ENCODE measurements at regions not wholly inside any gene's neighbourhood (a gene's known extent, or its start where the extent isn't known, plus 50 kb on each side); places are given as distances from the start of the nearest gene placed in this dataset.
A peak's percentile ranks its signal among the peaks of the same experiment; 100 is the strongest.

DNA sequence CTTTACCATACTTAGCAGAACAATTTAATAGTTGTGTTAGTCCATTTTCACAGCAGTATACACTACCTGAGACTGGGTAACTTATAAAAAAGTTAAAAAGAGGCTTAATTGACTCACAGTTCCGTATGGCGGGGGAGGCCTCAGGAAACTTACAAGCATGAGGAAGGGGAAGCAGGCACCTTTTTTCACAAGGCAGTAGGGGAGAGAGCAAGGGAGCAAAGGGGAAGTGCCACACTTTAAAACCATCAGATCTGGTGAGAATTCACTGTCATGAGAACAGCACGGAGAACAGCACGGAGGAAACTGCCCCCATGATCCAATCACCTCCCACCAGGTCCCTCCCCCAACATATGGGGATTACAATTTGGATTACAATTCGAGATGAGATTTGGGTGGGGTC, 269.9 kb downstream of the MTRR start:
- H3K9ac ChIP-seq (ENCODE audit: low read length), result no peak overlapping the region
- no peaks in the 10 kb centered on the region for H3K27me3 ChIP-seq (replicated peaks; ENCODE audit: control insufficient read depth, insufficient read depth, low read length)
- H3K4me1 ChIP-seq (ENCODE audit: control insufficient read depth, insufficient read depth, low read length), result no peaks in the 10 kb centered on the region
- no peak overlapping the region for H3K4me3 ChIP-seq (ENCODE audit: low read length)
- no peaks in the 10 kb centered on the region for H3K9me3 ChIP-seq (ENCODE audit: control insufficient read depth, low read length)
- DNase-seq (ENCODE audit: low read depth), result no peak
- no peaks in the 10 kb centered on the region for H3K36me3 ChIP-seq (ENCODE audit: control insufficient read depth, insufficient read depth, low read length, severe bottlenecking)

DNA sequence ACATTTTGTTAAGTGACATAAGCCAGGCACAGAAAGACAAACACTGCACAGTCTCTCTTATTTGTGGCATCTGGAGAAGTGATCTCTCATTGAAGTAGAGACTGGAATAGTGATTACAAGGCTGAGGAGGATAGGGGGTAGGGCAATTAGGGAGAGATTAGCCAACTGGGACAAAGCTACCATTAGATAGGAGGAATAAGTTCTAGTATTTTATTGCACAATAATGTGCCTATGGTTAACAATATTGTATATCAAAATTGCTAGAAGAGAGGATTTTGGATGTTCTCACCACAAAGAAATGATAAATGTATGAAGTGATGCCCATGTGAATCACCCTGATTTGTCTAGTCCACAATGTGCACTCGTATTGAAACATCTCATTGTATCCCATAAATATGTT, 281.8 kb downstream of the MTRR start:
- Histone ChIP-seq H3K9me3 (ENCODE audit: control insufficient read depth, low read length) (no peaks in the 10 kb centered on the region), H3K9ac (ENCODE audit: low read length) (no peak overlapping the region), H3K36me3 (ENCODE audit: control insufficient read depth, insufficient read depth, low read length, severe bottlenecking) (no peaks in the 10 kb centered on the region), H3K27me3 (replicated peaks; ENCODE audit: control insufficient read depth, insufficient read depth, low read length) (no peaks in the 10 kb centered on the region), H3K4me1 (ENCODE audit: control insufficient read depth, insufficient read depth, low read length) (no peaks in the 10 kb centered on the region), H3K4me3 (ENCODE audit: low read length) (no peak overlapping the region)
- DNase-seq (ENCODE audit: low read depth), result no peak

DNA sequence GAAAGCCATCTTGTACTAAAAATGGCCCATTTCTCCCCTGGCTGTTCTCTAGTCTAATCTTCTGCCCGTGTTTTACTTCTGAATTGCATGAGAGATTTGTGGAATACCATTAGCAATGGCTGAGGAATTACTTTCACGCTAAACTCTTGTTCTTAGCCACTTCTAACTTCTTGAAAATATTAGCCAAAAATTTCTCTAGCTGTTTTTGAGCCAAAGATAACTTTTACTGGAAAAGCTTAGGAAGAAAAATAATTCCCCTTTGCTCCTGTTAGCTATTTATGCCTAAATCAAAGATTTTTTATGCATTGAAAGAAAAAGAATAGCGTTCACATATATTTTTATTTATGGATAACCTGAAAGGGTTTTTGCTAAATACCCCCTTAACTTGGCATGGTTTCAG, 287.8 kb downstream of the MTRR start:
- DNase-seq (ENCODE audit: low read depth), result no peak
- Histone ChIP-seq H3K36me3 (ENCODE audit: control insufficient read depth, insufficient read depth, low read length, severe bottlenecking) (no peaks in the 10 kb centered on the region), H3K27me3 (replicated peaks; ENCODE audit: control insufficient read depth, insufficient read depth, low read length) (no peaks in the 10 kb centered on the region), H3K9me3 (ENCODE audit: control insufficient read depth, low read length) (no peaks in the 10 kb centered on the region), H3K4me1 (ENCODE audit: control insufficient read depth, insufficient read depth, low read length) (no peaks in the 10 kb centered on the region), H3K4me3 (ENCODE audit: low read length) (no peak overlapping the region), H3K9ac (ENCODE audit: low read length) (no peak overlapping the region)

DNA sequence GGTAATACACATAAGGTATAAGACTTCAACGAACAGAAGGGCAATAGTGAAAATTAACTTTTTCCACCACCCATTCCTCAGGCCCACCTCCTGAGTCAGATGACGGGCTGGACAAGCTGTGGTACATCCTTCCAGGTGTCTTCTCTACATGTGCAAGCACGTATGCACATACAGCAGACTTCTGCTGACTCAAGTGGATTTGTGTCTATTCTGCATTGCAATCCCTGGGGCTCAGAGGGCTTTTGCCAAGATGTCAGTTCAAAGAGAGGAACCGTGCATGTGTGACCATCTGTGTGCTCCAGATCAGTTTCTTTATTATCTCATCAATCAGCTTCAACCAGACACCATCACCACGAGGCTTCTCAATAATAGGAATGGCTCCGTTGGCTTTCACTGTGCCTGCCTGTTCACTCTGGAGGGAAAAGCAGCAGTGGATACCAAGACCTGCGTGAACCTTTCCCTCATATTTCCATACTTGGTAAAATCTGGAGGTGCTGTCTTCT, 288.4 kb downstream of the MTRR start:
- H3K9ac ChIP-seq (ENCODE audit: low read length), result no peak overlapping the region
- H3K4me1 ChIP-seq (ENCODE audit: control insufficient read depth, insufficient read depth, low read length), result no peaks in the 10 kb centered on the region
- no peaks in the 10 kb centered on the region for H3K27me3 ChIP-seq (replicated peaks; ENCODE audit: control insufficient read depth, insufficient read depth, low read length)
- no peak overlapping the region for H3K4me3 ChIP-seq (ENCODE audit: low read length)
- no peaks in the 10 kb centered on the region for H3K36me3 ChIP-seq (ENCODE audit: control insufficient read depth, insufficient read depth, low read length, severe bottlenecking)
- H3K9me3 ChIP-seq (ENCODE audit: control insufficient read depth, low read length), result no peaks in the 10 kb centered on the region
- no peak for DNase-seq (ENCODE audit: low read depth)

DNA sequence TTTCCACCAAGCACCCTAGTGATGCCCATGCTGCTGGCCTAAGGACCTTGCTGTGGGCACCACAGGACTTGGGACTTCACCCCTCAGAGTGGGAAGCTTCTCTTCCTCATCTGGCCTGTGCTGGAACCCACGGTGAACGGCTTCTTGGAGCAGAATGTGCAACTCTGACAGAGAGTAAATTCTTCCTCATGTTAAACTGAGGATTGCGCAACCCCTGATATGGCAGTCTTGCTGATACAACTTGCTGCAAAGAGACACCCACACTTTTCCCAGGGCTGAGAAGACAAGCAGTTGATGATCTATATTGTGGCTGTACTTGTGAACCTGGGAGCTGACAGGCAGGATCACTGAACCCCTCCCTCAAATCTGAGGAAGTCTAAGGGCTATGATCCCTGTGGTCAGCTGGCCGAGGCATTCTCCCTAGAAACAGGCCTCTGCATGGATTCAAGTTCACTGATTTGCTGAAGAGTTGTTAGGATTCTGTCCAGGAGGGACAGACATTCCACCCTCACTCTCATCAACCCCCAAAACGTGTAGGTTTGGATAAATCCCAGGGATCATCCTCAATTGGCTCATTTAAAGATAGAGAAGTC, 307.2 kb downstream of the MTRR start:
- H3K9ac ChIP-seq (ENCODE audit: low read length), result no peak overlapping the region
- H3K4me1 ChIP-seq (ENCODE audit: control insufficient read depth, insufficient read depth, low read length), result no peaks in the 10 kb centered on the region

DNA sequence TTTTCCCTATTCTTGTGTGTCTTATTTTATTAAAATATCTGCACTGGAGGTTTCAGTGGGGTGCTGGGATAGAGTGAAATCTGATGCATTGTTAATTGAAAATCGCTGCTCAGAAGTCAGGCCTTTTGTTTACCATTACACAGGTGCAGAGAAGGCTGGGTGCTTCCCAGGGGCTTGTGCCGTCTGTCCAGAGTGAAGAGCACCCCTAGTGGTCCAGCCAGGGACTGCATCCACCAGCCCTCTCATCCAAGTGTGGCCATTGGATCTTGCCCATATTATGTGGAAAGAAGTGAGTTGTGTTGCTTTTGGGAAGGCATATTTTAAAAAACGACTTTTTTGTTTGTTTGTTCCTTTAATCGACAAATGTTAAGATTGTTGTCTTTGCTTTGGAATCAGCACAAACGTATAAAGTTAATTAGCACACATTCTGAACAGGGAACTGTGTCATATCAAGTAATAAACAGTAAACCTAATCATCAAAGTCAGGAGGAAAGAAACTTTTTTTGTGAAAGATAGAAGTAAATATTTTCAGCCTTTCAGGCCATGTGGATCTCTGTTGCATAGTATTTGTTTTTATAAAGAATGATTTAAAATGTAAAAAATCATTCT, 315.6 kb downstream of the MTRR start:
- Histone ChIP-seq H3K4me1 (ENCODE audit: control insufficient read depth, insufficient read depth, low read length) (no peaks in the 10 kb centered on the region), H3K36me3 (ENCODE audit: control insufficient read depth, insufficient read depth, low read length, severe bottlenecking) (no peaks in the 10 kb centered on the region), H3K27me3 (replicated peaks; ENCODE audit: control insufficient read depth, insufficient read depth, low read length) (peaks cover 2% of the 10 kb centered on the region), H3K9me3 (ENCODE audit: control insufficient read depth, low read length) (peaks cover 6% of the 10 kb centered on the region), H3K9ac (ENCODE audit: low read length) (no peak overlapping the region), H3K4me3 (ENCODE audit: low read length) (no peak overlapping the region)
- peak; percentile 28 for DNase-seq (ENCODE audit: low read depth)

More for the DNA sequence above, 307.2 kb downstream of the MTRR start:
- H3K36me3 ChIP-seq (ENCODE audit: control insufficient read depth, insufficient read depth, low read length, severe bottlenecking), result no peaks in the 10 kb centered on the region
- H3K27me3 ChIP-seq (replicated peaks; ENCODE audit: control insufficient read depth, insufficient read depth, low read length), result peaks cover 2% of the 10 kb centered on the region
- H3K4me3 ChIP-seq (ENCODE audit: low read length), result no peak overlapping the region
- H3K9me3 ChIP-seq (ENCODE audit: control insufficient read depth, low read length), result no peaks in the 10 kb centered on the region
- DNase-seq (ENCODE audit: low read depth), result peak; percentile 26

DNA sequence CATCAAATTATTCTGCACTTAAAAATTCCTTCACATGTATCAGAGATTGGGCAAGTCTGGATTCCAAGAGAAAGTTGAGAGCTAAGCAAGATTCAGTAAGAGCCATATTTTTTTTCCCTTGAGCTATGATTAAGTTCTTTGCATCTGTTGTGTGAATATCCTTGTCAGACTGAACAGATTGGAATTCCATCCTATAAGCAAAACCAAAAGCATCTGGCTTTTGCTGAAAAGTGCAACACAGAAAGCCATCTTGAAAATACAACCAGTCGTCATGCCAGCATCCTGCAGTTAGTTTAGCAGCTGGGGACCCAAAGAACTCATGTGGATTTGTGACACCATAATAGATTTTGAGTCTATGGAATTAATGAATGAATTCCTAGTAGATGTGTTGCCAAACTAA, 316.9 kb downstream of the MTRR start:
- no peak overlapping the region for H3K9ac ChIP-seq (ENCODE audit: low read length)
- H3K9me3 ChIP-seq (ENCODE audit: control insufficient read depth, low read length), result peaks cover 6% of the 10 kb centered on the region
- no peak overlapping the region for H3K4me3 ChIP-seq (ENCODE audit: low read length)
- no peak for DNase-seq (ENCODE audit: low read depth)
- no peaks in the 10 kb centered on the region for H3K27me3 ChIP-seq (replicated peaks; ENCODE audit: control insufficient read depth, insufficient read depth, low read length)
- no peaks in the 10 kb centered on the region for H3K36me3 ChIP-seq (ENCODE audit: control insufficient read depth, insufficient read depth, low read length, severe bottlenecking)
- no peaks in the 10 kb centered on the region for H3K4me1 ChIP-seq (ENCODE audit: control insufficient read depth, insufficient read depth, low read length)

DNA sequence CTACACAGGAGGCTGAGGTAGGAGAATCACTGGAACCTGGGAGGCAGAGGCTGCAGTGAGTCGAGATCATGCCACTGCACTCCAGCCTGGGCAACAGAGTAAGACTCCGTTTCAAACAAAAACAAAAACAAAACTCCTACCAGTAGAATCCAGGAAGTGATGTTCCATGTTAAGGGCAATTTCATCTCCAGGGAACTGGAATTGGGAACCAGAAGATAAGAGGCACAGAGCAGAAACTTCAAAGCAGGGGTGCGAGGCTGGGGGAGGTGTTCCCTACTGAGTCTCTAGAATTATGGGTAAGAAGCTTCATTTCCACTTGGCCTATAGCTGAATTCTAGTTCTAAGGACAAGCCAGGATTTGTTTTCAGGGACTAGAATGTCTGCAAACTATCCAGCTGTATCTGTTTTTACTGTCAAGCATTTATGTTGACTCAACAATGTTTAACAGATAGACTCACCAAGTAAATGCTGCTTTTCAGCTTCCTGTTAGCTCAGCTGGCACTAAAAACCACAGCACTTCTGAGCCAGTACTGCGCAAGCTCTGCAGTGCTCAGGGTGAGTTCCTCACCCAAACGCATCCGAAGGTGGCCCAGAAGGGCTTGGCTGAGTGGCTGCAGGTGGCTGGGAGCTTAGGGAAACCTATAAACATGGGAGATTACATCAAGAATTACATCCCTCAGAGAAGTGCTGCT, 320.1 kb downstream of the MTRR start:
- Histone ChIP-seq H3K4me1 (ENCODE audit: control insufficient read depth, insufficient read depth, low read length) (no peaks in the 10 kb centered on the region), H3K9ac (ENCODE audit: low read length) (no peak overlapping the region), H3K36me3 (ENCODE audit: control insufficient read depth, insufficient read depth, low read length, severe bottlenecking) (no peaks in the 10 kb centered on the region), H3K27me3 (replicated peaks; ENCODE audit: control insufficient read depth, insufficient read depth, low read length) (no peaks in the 10 kb centered on the region), H3K4me3 (ENCODE audit: low read length) (no peak overlapping the region), H3K9me3 (ENCODE audit: control insufficient read depth, low read length) (peaks cover 10% of the 10 kb centered on the region)
- no peak for DNase-seq (ENCODE audit: low read depth)

DNA sequence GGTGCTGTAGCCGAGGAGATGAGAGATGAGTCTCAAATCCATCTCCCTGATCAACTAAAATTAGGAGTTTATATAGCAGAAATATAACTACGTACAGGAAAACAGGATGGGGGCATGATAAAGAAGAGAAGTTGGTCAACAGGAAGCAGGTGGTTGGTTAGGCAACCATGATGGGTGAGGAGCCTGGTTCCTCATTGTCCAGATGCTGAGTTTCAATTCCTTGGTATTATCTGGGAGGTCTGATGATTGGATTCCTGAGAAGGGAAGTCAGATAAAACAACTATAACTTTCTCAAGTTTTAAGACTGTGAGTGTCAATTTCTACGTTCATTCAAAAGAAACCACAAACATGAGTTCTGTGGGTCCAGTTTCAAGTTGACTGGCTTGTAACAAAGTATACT, 323.9 kb downstream of the MTRR start:
- no peaks in the 10 kb centered on the region for H3K4me1 ChIP-seq (ENCODE audit: control insufficient read depth, insufficient read depth, low read length)
- no peak for DNase-seq (ENCODE audit: low read depth)
- no peak overlapping the region for H3K9ac ChIP-seq (ENCODE audit: low read length)
- no peaks in the 10 kb centered on the region for H3K36me3 ChIP-seq (ENCODE audit: control insufficient read depth, insufficient read depth, low read length, severe bottlenecking)
- H3K4me3 ChIP-seq (ENCODE audit: low read length), result no peak overlapping the region
- H3K9me3 ChIP-seq (ENCODE audit: control insufficient read depth, low read length), result peaks cover 10% of the 10 kb centered on the region
- no peaks in the 10 kb centered on the region for H3K27me3 ChIP-seq (replicated peaks; ENCODE audit: control insufficient read depth, insufficient read depth, low read length)

DNA sequence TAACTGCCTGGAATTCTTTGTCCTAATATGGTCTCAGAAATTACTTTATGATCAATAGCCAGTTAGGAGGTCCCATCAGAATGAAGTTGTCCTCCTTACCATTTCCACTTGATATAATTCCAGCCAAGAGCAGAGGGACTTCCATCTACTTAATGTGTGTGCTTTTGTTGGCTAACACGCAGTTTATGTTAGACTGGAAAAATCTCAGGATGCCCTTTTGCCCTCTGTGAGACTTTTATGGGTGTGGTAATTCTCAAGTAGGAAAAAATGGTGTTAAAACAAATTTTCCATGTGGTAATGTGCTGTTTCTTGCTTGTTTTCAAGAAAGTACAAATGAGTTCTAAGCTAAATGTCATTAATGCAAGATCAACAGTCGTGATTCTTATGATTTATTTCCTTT, 327.1 kb downstream of the MTRR start:
- no peaks in the 10 kb centered on the region for H3K27me3 ChIP-seq (replicated peaks; ENCODE audit: control insufficient read depth, insufficient read depth, low read length)
- H3K9ac ChIP-seq (ENCODE audit: low read length), result no peak overlapping the region
- H3K36me3 ChIP-seq (ENCODE audit: control insufficient read depth, insufficient read depth, low read length, severe bottlenecking), result no peaks in the 10 kb centered on the region
- H3K9me3 ChIP-seq (ENCODE audit: control insufficient read depth, low read length), result peaks cover 4% of the 10 kb centered on the region
- H3K4me3 ChIP-seq (ENCODE audit: low read length), result no peak overlapping the region
- no peaks in the 10 kb centered on the region for H3K4me1 ChIP-seq (ENCODE audit: control insufficient read depth, insufficient read depth, low read length)
- DNase-seq (ENCODE audit: low read depth), result no peak

DNA sequence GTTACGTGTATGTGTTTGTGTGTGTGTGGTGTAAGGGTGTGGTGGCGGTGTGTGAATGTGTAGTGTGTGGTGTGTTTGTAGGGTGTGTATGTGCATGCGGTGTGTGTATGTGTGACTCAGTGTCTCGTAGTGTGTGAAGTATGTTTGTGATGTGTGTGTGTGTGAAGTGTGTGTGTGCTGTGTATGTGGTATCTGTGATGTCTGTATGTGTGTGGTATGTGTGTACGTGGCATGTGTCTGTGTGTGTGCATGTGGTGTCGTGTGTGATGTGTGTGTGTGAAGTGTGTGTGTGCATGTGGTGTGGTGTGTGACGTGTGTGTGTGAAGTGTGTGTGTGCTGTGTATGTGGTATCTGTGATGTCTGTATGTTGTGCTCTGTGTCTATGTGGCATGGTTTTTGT, 339.4 kb downstream of the MTRR start:
- H3K9ac ChIP-seq (ENCODE audit: low read length), result no peak overlapping the region
- DNase-seq (ENCODE audit: low read depth), result no peak
- no peak overlapping the region for H3K4me3 ChIP-seq (ENCODE audit: low read length)
- H3K36me3 ChIP-seq (ENCODE audit: control insufficient read depth, insufficient read depth, low read length, severe bottlenecking), result no peaks in the 10 kb centered on the region
- no peaks in the 10 kb centered on the region for H3K27me3 ChIP-seq (replicated peaks; ENCODE audit: control insufficient read depth, insufficient read depth, low read length)
- no peaks in the 10 kb centered on the region for H3K4me1 ChIP-seq (ENCODE audit: control insufficient read depth, insufficient read depth, low read length)
- no peaks in the 10 kb centered on the region for H3K9me3 ChIP-seq (ENCODE audit: control insufficient read depth, low read length)
